Suprapubic skin (tissue), 4 donors: ENCODE measurements at regions not wholly inside any gene's neighbourhood (a gene's known extent, or its start where the extent isn't known, plus 50 kb on each side); places are given as distances from the start of the nearest gene placed in this dataset.

Experiments
- CTCF ChIP-seq, 2 donors: fragments of 200-600 bp in 1 of 2; fragments of 450-650 bp in 1 of 2; sonication (generic) in 1 of 2; IDR thresholded peaks; one replicate each; pipeline ENCODE4 v1.5.1; 2016 to 2019; ENCODE audit warnings: antibody characterized with exemption in 2 of 2, mild to moderate bottlenecking in 1 of 2, moderate library complexity in 1 of 2
- EP300 ChIP-seq: sonication (generic); formaldehyde crosslinking; IDR thresholded peaks from one replicate; pipeline ENCODE4 v1.6.1; 2017; ENCODE audit warnings: antibody characterized with exemption
- POLR2A ChIP-seq, 2 donors: fragments of 450-650 bp; IDR thresholded peaks; one replicate each; pipeline ENCODE4 v1.6.1; 2017; ENCODE audit warnings: antibody characterized with exemption in 2 of 2, mild to moderate bottlenecking in 2 of 2, moderate library complexity in 2 of 2
- POLR2AphosphoS5 ChIP-seq, 3 donors: sonication (generic); formaldehyde crosslinking; IDR thresholded peaks; one replicate each; pipeline ENCODE4 v1.6.1; 2017; ENCODE audit warnings: antibody characterized with exemption in 3 of 3

- TF ChIP-seq CTCF (IDR thresholded peaks at IDR 0.05) = no peak
- TF ChIP-seq EP300 = no peak
- no peak for TF ChIP-seq POLR2A (IDR thresholded peaks at IDR 0.05)
- TF ChIP-seq POLR2AphosphoS5 (IDR thresholded peaks at IDR 0.05) = no peak
Measured at GRCh38 chr4:27251771-27252170, 391.1 kb downstream of the STIM2 start.
